K562 (cell line): ENCODE measurements at regions not wholly inside any gene's neighbourhood (a gene's known extent, or its start where the extent isn't known, plus 50 kb on each side); places are given as distances from the start of the nearest gene placed in this dataset.

Source experiments
- ATAC-seq: fragments of 200-7000 bp; cut with Tn5 transposase; 3 replicates; pipeline ENCODE4 v1.9.1; 2020; ENCODE audit warnings: moderate library complexity
- BruUV-seq: library from RNA; stranded (reverse); fragments of 400-500 nt; replicated peaks from 2 replicates; lab custom pipeline; 2021; lab: Mats Ljungman, UMichigan
- CTCF ChIA-PET: fragments of 300-600 bp; formaldehyde crosslinking; extraction: SDS; loops from one replicate; lab custom pipeline; 2021; ENCODE audit warnings: low intra/inter-chr PET ratio; lab: Yijun Ruan, JAX
- POLR2A ChIA-PET: fragments of 300-600, 350-650 bp; sonication (Branson Sonifier 250); formaldehyde crosslinking; extraction: SDS; loops from one replicate; lab custom pipeline; 2021; ENCODE audit warnings: antibody characterized with exemption, inconsistent platforms; lab: Yijun Ruan, JAX
- DNase-seq, 4 experiments: peaks; one replicate each; pipeline versions ENCODE4 v3.0.0 to v3.0.0-alpha.2; 2011 to 2018; ENCODE audit warnings: low spot score in 3 of 4, mixed read lengths in 3 of 4; ENCODE audit errors: extremely low read depth in 1 of 4
- FAIRE-seq: peaks from 2 replicates; lab custom pipeline; 2011; peaks lifted over from hg19 to GRCh38; lab: Jason Lieb, UNC
- H2AFZ ChIP-seq: 2 replicates; pipeline ENCODE4 v1.6.0; 2011; ENCODE audit warnings: low read depth, low read length, control low read depth, inconsistent platforms
- H3K27ac ChIP-seq: fragments of 200-600 bp; 3 replicates; pipeline ENCODE4 v1.8.0; 2011; ENCODE audit warnings: low read depth, mild to moderate bottlenecking, control low read depth, inconsistent platforms, low read length, moderate library complexity, mixed read lengths; ENCODE audit errors: extremely low read depth
- H3K27me3 ChIP-seq, 2 experiments: fragments of 300-600 bp in 1 of 2; 2 replicates in 1 of 2; 3 replicates in 1 of 2; pipeline versions ENCODE4 v1.6.0 to v1.8.0; 2011; ENCODE audit warnings: inconsistent platforms in 2 of 2, low read length in 2 of 2, mild to moderate bottlenecking in 1 of 2, mixed read lengths in 1 of 2, moderate library complexity in 1 of 2; ENCODE audit not compliant: control insufficient read depth in 2 of 2, insufficient read depth in 2 of 2
- H3K36me3 ChIP-seq: fragments of 300-600 bp; 3 replicates; pipeline ENCODE4 v1.8.0; 2011; ENCODE audit warnings: mild to moderate bottlenecking, low read length, inconsistent platforms; ENCODE audit not compliant: control insufficient read depth, insufficient read depth
- H3K4me1 ChIP-seq, 2 experiments: fragments of 200-600 bp in 1 of 2; replicated peaks in 1 of 2; 2 replicates in 1 of 2; 3 replicates in 1 of 2; pipeline versions ENCODE4 v1.5.1 to v1.8.0; 2011; ENCODE audit warnings: inconsistent platforms in 2 of 2, low read length in 2 of 2, mild to moderate bottlenecking in 1 of 2, mixed read lengths in 1 of 2, moderate library complexity in 1 of 2; ENCODE audit not compliant: control insufficient read depth in 2 of 2, insufficient read depth in 2 of 2
- H3K4me2 ChIP-seq: 2 replicates; pipeline ENCODE4 v1.6.1; 2011; ENCODE audit warnings: low read length, control low read depth, inconsistent platforms, mixed read lengths; ENCODE audit not compliant: insufficient read depth
- H3K4me3 ChIP-seq: fragments of 200-600 bp; sonication (generic), shearing (Covaris generic); 2 replicates; pipeline ENCODE4 v1.5.1; 2016; ENCODE audit warnings: control low read depth, inconsistent platforms
- H3K79me2 ChIP-seq: fragments of 200-600 bp; 3 replicates; pipeline ENCODE4 v1.8.0; 2011; ENCODE audit warnings: low read length, inconsistent platforms; ENCODE audit not compliant: control insufficient read depth, insufficient read depth
- H3K9ac ChIP-seq, 2 experiments: 2 replicates each; pipeline versions ENCODE4 v1.6.0 to v1.6.1; 2011; ENCODE audit warnings: low read depth in 2 of 2, low read length in 2 of 2, control low read depth in 1 of 2, inconsistent platforms in 1 of 2, mild to moderate bottlenecking in 1 of 2, mixed read lengths in 1 of 2; ENCODE audit not compliant: insufficient read depth in 1 of 2
- H3K9me1 ChIP-seq: one replicate; pipeline ENCODE4 v1.6.0; 2011; ENCODE audit warnings: inconsistent platforms, mild to moderate bottlenecking, low read length, moderate library complexity; ENCODE audit not compliant: control insufficient read depth, insufficient read depth
- H3K9me3 ChIP-seq: replicated peaks from 2 replicates; pipeline ENCODE4 v1.5.1; 2011; ENCODE audit warnings: low read depth, low read length, inconsistent platforms; ENCODE audit not compliant: control insufficient read depth, insufficient read depth
- H4K20me1 ChIP-seq: replicated peaks from 2 replicates; pipeline ENCODE4 v1.6.1; 2011; ENCODE audit warnings: low read length, inconsistent platforms, mixed read lengths; ENCODE audit not compliant: control insufficient read depth, insufficient read depth
- ARID2 ChIP-seq: fragments of 450-650 bp; IDR thresholded peaks from 2 replicates; pipeline ENCODE4 v1.6.1; 2017; ENCODE audit warnings: antibody characterized with exemption, mild to moderate bottlenecking
- HOXB6 ChIP-seq: fragments of 250-450 bp; sonication (Bioruptor Pico); IDR thresholded peaks from 2 replicates; pipeline ENCODE4 v1.5.1; 2022; ENCODE audit warnings: mild to moderate bottlenecking, borderline replicate concordance
- MYNN ChIP-seq, 2 experiments: sonication (generic); formaldehyde crosslinking in 1 of 2; IDR thresholded peaks; 2 replicates each; pipeline versions ENCODE4 v1.5.0 to v1.6.1; 2016 to 2020; ENCODE audit warnings: antibody characterized with exemption in 1 of 2, missing genetic modification reagents in 1 of 2
- NFATC3 ChIP-seq: fragments of 450-650 bp; IDR thresholded peaks from 2 replicates; pipeline ENCODE4 v1.6.1; 2017; ENCODE audit warnings: mild to moderate bottlenecking
- POLR2AphosphoS2 ChIP-seq: IDR thresholded peaks from 2 replicates; pipeline ENCODE4 v1.6.1; 2012; ENCODE audit warnings: low read length, improper control_type of control experiment
- SMARCA4 ChIP-seq: fragments of 450-650 bp; IDR thresholded peaks from 2 replicates; pipeline ENCODE4 v1.6.1; 2016
- ZNF165 ChIP-seq: fragments of 250-450 bp; sonication (Bioruptor Pico); IDR thresholded peaks from 2 replicates; pipeline ENCODE4 v1.4.0; 2020; ENCODE audit warnings: borderline replicate concordance
- ZNF280B ChIP-seq: fragments of 250-450 bp; sonication (Bioruptor Pico); IDR thresholded peaks from 2 replicates; pipeline ENCODE4 v1.5.1; 2021; ENCODE audit warnings: mild to moderate bottlenecking
- ZNF318 ChIP-seq, 2 experiments: fragments of 450-650 bp; IDR thresholded peaks; 2 replicates each; pipeline ENCODE4 v1.6.1; 2016; ENCODE audit warnings: mild to moderate bottlenecking in 2 of 2, borderline replicate concordance in 1 of 2, low read depth in 1 of 2, moderate library complexity in 1 of 2
- WGBS: fragments of 100-300 bp; shearing (Covaris generic); methylation state at CpG from one replicate; pipeline ENCODE4 v1.1.6; 2016; ENCODE audit warnings: low coverage, mixed read lengths; ENCODE audit not compliant: insufficient coverage; ENCODE audit errors: missing lambda C conversion rate; 5-methylcytosine and 5-hydroxymethylcytosine counted together
- in situ Hi-C: fragments of 300-500 bp; cut with MboI; formaldehyde crosslinking; loops from 4 replicates; pipeline ENCODE4 v1.15.0; 2018; ENCODE audit warnings: inconsistent platforms, mixed read lengths
- intact Hi-C: fragments of 100-400 bp; cut with micrococcal nuclease; formaldehyde crosslinking; loops from 2 replicates; pipeline ENCODE4 v1.14.2; 2022
- TF ChIP-seq, protein P1 (sequence below): fragments of 450-650 bp; IDR thresholded peaks from 2 replicates; pipeline ENCODE4 v1.6.1; 2016; ENCODE audit warnings: low read depth, mild to moderate bottlenecking, moderate library complexity

GRCh38 chrX:36626898-36627297 lies 381.3 kb upstream of the FAM47C start:
- ChIA-PET CTCF (no interaction called here), POLR2A (no interaction called here)
- H3K79me2 ChIP-seq: no peaks in the 10 kb centered on the region
- no peaks in the 10 kb centered on the region for H3K9me3 ChIP-seq
- FAIRE-seq (no peak), ATAC-seq (no peak), DNase-seq (no peak)
- H3K27me3 ChIP-seq: no peaks in the 10 kb centered on the region
- no peak overlapping the region for H2AFZ ChIP-seq
- 0% methylated on average over 2 of the region's 2 CpGs for WGBS
- TF ChIP-seq NFATC3 (no peak), SMARCA4 (no peak), ZNF165 (CRISPR knock-in tag) (no peak), MYNN (IDR thresholded peaks at IDR 0.05) (no peak), MYNN (CRISPR knock-in tag; IDR thresholded peaks at IDR 0.05) (no peak), ZNF318 (IDR thresholded peaks at IDR 0.05; ENCODE audit: borderline replicate concordance in 1 of 2, low read depth in 1 of 2) (no peak), HOXB6 (CRISPR knock-in tag) (no peak), POLR2AphosphoS2 (no peak), ZNF280B (CRISPR knock-in tag) (no peak), ARID2 (no peak)
- TF ChIP-seq, protein P1, sequence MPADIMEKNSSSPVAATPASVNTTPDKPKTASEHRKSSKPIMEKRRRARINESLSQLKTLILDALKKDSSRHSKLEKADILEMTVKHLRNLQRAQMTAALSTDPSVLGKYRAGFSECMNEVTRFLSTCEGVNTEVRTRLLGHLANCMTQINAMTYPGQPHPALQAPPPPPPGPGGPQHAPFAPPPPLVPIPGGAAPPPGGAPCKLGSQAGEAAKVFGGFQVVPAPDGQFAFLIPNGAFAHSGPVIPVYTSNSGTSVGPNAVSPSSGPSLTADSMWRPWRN: no peak
- no peaks in the 10 kb centered on the region for H3K9me1 ChIP-seq
- intact Hi-C loops: no loop called here
- no peak overlapping the region for H3K4me3 ChIP-seq
- H3K4me2 ChIP-seq: no peak overlapping the region
- H3K27ac ChIP-seq: no peak overlapping the region
- no peaks in the 10 kb centered on the region for H4K20me1 ChIP-seq
- H3K36me3 ChIP-seq: no peaks in the 10 kb centered on the region
- in situ Hi-C loops: no loop called here
- BruUV-seq: no TSS peak
- no peaks in the 10 kb centered on the region for H3K4me1 ChIP-seq
- no peak overlapping the region for H3K9ac ChIP-seq
